Anterior cingulate cortex (tissue), 58 donors: ENCODE measurements at regions not wholly inside any gene's neighbourhood (a gene's known extent, or its start where the extent isn't known, plus 50 kb on each side); places are given as distances from the start of the nearest gene placed in this dataset.
"Not testable (repeated sequence)": the region's sequence is repeated elsewhere in the genome, so short reads cannot be mapped to it uniquely, and the experiment has no call there.

Experiments
- DNase-seq, 58 donors: peaks; one replicate each; lab custom pipeline; 2025; lab: John Stamatoyannopoulos, UW

DNA sequence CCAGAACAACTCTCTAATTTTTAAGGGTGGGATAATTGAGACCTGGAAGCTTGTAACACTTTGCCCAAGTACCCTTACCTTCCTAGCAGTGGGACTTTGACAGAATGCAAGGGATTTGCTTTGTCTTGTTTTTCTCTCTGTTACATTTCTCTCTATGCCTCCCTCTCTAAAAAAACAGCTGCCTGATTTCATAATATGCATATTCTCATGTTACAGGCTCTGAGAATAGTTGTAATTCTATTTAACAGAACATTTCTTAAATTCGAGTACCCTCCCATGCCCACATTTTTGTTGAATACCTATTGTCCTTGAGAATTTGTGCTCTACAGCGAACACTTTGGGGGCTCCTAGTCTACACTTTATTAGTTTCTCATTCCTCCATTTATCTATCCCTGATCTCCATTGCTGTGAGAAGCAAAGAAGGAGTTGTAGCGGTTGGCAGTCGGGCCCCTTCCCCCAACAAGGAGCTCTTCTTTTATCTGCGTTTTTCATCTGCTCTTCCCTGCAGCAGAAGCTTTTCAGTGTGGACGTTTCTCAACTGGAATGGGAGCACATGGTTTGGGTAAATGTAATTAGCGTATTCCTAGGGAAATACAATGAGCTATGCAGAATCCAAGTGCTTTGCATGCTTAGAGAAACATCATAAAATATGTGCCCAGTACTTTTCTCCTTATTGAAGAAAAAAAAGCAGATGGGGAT lies 117.7 kb upstream of the CCDC90B start:
- DNase-seq, result no peak

DNA sequence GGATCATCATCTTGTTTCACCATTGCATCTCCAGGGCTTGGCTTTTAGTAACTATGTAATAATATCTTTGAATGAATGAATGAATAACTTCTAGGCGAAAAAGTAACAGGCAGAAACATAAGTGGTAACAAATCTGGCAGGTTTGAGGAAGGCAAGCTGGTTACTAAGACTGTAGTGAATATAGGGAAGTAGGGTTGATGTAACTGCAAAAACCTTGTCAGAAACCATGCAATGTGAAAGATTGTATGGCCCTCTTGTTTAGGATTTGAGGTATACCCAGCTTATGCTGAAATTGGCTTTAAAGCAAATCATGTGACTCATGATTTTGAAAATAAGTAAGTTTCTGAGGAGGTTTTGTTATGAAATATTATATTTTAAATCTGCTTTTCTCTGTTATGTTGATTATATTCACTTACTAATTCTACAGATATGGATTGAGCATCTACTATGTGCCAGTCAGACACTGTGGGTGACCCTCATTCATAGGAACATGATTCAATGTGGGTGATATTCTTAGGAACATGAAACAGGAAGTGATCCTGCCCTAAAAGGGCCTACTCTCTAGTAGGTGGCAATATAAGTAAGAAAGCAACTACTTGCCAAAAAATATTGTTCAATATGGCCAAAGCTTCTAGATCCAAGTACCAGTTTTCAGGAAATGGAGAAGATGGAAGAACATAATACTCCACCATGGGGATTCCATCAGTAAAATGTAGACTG lies 115.5 kb upstream of the CCDC90B start:
- no peak for DNase-seq

DNA sequence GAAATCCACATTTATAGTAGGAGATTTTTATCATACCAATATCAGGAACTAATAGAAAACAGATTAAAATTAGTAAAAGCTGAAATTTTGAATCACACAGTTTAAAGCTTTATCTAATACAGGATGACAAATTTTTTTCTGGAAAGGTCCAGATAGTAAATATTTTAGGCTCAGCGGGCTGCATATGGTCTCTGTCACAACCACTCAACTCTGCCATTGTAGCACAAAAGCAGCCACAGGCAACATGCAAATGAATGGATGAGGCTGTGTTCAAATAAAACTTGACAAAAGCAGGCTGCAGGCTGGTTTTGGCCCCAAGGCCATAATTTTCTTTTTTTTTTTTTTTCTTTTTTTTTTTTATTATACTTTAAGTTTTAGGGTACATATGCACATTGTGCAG lies 108.2 kb upstream of the CCDC90B start:
- no peak for DNase-seq

DNA sequence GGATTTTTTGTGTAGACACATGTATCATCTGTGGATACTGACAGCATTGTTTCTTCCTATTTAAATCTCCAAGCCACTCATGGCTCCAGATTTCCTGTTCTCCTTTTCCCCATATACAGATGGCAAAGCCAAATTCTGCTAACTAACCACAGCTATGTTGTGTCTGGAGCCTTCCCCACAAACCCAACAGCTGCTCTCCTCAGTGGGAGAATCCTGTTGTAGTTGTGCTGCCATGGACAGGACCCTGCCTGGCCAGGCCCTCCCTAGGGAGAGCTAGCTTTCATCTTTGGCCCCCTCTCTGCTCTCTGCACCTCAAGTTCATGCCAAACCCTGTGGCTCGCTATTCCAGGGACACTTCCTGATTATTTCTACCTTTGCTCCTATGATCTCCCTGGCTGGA lies 106.4 kb upstream of the CCDC90B start:
- no peak for DNase-seq

DNA sequence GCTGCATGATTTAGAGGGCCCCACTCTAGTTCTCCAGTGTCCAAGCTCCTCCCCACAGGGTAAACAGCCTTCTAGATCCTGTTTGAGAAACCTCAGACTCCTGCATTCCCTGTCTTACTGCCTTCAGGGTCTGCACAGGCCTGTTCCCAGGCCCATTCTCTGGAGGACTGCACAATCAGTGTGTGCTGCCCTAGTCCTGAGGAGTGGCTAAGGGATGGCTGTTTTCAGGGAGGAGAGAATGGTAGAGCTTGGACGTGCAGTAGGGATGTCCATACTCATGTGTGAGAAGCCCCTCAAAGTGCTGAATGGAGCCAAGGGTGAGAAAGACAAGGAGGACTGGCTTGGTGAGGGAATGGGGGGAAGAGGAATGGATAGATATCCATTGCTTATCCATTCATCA lies 103.8 kb upstream of the CCDC90B start:
- no peak for DNase-seq

DNA sequence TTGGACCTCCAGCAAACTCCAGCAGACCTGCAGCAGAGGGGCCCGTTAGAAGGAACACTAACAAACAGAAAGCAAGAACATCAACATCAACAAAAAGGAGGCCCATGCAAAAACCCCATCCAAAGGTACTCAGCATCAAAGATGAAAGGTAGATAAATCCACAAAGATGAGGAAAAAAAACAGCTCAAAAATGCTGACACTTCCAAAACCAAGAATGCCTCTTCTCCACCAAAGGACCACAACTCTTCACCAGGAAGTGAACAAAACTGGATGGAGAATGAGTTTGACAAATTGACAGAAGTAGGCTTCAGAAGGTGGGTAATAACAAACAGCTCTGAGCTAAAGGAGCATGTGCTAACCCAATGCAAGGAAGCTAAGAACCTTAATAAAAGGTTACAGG lies 97.7 kb upstream of the CCDC90B start:
- DNase-seq, result not testable (repeated sequence)

DNA sequence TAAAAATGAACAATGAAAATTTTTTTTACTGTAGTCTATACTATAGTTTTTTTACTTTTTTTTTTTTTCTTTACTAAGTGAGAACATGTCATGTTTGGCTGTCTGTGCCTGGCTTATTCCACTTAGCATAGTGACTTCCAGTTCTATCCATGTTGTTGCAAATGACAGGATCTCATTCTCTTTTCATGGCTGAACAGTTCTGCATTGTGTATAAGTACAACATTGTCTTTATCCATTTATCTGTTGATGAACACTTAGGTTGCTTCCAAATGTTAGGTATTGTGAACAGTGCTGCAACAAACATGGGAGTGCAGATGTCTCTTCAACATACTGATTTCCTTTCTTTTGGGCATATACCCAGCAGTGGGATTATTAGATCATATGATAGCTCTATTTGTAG lies 88.1 kb upstream of the CCDC90B start:
- DNase-seq, result peak in 1 of 58 donors; percentile 58

DNA sequence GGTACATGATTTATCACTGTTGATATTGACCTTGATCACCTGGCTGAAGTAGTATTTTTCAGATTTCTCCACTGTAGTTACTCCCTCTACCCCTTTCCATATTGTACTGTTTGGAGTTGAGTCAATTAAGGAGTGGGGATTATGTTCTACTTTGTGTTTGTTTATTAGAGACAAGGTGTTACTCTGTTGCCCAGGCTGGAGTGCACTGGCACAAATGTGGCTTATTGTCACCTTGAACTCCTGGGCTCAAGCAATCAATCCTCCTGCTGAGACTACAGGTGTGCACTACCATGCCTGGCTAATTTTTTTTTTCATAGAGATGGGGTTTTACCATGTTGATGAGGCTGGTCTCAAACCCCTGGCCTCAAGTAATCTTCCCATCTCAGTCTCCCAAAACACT lies 85.3 kb upstream of the CCDC90B start:
- DNase-seq, result no peak

DNA sequence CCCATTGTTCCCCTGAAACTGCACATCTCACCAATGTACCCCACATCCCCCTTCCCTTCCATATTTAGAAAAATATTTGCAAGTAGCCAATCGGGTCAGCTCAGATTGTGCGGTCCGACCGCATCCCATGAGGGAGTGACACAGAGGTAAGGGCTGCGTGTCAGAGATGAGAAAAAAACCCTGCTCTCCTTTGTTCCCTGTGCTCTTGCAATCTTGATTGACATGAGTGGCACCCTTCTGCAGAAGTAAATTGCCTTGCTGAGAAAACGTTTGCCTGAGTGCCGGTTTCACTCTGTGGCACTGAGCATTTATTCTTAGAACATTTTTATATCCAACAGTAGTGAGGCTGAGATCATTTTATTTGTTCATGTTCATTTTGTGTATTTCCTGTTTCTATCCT lies 81.6 kb upstream of the CCDC90B start:
- no peak for DNase-seq

DNA sequence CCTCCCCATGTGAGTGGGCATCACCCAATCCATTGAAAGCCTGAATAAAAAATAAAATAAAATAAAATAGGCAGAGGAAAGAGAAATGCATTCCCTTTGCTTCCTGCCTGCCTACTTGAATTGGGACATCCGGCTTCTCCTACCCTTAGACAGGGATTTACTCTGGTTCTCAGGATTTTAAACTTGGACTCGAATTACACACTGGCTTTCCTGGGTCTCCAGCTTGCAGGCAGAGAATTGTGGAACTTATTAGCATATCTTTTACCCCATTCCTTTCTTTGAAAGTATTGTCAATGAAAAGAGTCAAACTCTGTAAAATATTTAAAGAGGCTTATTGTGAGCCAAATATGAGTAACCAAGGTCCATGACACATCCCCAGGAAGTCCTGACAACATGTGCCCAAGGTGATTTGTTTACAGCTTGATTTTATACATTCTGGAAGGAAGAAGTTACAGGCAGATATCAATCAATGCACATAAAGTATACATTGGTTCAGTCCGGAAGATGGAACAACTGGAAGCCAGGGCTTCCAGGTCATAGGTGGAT lies 78.4 kb upstream of the CCDC90B start:
- DNase-seq, result no peak

DNA sequence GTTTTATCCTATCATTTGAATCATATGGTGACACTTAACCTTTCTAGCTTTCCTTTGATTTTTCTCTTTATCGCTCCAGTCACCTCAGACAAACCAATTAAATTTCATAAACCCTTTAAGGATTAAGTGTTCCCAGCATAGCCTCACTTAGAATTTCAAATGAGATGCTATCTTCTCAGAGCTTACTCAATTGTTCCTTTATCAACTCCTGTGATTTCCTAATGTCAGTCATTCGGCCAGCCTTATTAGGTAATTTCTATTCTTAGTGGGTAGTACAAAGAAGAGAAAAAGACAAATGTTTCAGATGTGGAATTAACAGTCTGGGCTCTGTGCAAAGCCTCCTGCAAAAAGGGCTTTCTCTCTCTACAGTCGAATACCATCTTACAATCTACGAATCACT lies 77.1 kb upstream of the CCDC90B start:
- DNase-seq, result no peak

DNA sequence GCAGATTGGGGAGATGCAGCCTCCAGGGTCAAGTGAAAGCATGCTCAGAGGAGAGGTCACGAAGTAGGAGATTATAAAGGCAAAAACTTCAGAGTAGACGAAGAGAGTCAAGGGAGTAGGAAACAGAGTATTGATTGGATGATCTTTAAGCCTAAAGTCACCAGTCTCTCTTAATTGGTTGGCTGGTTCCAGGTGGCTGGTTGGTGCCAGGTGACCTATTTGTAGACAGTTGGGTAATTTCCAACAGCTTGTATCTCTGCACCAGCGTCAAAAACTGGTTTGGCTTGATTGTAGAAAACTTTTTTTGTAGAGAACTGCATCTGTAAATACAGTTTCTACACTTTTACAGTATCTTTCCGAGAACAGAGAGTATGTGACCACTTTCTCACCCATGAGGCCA lies 75.7 kb upstream of the CCDC90B start:
- DNase-seq, result no peak

DNA sequence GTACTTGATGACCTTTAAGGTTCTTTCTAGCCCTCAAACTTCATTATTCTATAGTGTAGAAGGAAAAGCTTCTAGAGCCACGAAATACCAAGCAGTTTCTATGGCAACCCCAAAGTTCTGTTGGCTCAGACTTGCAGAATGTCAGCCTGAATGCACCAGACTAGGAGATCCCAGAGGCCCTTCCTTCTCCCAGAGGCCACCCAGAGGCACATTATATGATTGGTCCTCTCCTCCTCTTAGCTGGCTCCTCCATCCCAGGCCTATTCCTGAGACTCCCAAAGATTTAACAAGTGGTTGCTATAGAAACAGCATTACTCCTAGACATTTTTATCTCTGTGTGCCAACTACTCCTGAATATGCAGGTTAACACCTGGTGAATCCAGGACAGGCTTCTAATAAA lies 69.2 kb upstream of the CCDC90B start:
- DNase-seq, result peak in 10 of 58 donors; percentile 0 to 25 (median 4)

DNA sequence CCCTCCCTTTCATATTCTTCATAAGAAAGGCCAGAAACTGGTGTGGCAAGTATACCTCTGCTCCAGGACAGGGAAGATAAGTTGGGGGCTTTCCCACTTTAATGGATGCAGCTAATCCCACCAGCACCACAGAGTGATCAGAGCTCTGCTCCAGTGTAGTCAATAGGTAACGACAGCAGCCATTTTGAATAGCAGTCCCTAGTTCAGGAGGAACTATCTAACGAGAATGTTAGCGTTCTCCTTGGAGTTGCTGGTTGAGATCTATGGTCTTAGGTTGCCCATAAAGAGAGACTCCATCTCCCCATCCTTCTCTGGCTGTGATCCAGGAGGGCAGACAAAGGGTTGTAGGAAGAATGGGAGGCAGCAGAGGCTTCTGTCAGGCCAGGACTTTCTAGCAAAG lies 64.0 kb upstream of the CCDC90B start:
- no peak for DNase-seq

DNA sequence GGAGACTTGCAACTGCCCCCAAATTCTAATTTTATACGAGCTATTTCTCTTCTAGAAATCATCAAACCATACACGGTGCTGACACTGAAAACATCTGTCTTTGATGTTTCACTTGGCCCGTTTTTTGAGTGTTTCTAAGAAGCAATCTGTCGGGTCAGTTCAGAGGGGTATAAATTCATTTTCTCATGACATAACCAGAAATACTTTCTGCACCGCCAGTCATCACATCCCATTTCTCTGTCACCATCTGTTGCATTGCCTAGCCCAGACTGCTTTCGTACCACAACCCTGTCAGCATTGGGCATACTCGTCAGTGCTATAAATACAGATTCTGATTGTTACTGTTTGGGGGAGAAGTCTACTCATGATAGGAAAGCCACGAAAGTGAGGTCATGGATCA lies 63.1 kb upstream of the CCDC90B start:
- peak in 20 of 58 donors; percentile 0 to 48 (median 6) for DNase-seq

DNA sequence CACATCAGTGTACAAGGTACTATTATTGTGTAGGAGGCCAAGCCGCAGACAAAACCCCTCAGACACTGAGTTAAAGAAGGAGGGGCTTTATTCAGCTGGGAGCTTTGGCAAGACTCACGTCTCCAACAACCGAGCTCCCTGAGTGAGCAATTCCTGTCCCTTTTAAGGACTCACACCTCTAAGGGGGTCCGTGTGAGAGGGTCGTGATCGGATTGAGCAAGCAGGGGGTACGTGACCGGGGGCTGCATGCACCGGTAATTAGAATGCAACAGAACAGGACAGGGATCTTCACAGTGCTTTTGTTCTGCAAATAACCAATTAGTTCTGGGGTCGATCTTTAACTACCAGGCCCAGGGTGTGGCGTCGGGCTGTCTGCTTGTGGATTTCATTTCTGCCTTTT lies 60.5 kb upstream of the CCDC90B start:
- DNase-seq, result not testable (repeated sequence)

DNA sequence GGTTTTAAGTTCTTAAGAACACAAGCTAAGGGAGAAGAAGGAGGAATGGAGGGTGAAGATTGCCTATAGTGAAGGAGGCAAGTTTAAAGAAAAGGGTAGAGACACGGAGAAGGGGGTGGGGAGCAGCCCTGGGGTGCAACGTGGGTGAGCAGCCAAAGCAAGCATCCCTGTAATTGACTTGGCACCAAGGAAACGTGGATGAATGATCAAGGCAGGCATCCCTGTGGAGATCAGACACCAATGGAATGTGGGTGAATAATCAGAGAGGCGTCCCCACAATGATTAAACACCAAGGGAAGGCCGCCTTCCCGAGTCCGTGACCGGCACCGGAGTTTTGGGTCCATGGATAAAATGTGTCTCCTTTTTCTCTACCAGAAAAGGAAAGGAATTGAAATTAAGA lies 58.4 kb upstream of the CCDC90B start:
- not testable (repeated sequence) for DNase-seq

DNA sequence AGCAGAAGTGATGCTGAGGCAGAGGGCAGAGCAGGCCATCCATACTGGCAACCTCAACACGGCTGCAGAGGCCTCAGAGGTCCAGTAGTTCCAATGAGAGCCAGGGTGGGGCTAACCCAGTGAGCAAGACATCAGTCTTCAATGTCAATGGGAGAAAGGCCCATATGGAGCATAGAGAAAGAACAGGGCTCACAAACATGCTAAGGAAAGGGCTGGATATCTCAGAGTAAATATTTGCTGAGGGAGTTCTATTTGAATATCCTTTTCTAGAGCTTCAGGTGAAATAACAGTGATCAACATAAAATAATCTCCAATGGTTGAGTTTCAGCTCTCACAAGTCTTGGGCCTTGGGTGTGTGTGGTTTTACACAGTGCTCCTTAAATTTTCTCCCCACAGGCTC lies 50.8 kb upstream of the CCDC90B start:
- no peak for DNase-seq
